ENCODE measurements at regions not wholly inside any gene's neighbourhood (a gene's known extent, or its start where the extent isn't known, plus 50 kb on each side); places are given as distances from the start of the nearest gene placed in this dataset.

GRCh38 chr5:61254969-61255555 is 77.0 kb upstream of the ZSWIM6 start:
- no peaks in the 10 kb centered on the region for H3K4me1 ChIP-seq (ENCODE audit: control insufficient read depth in 1 of 2, insufficient read depth in 1 of 2, low read depth in 1 of 2, low read length in 1 of 2)
- no peaks in the 10 kb centered on the region for H3K36me3 ChIP-seq
- H3K27me3 ChIP-seq, result no peaks in the 10 kb centered on the region
- no peaks in the 10 kb centered on the region for H3K9me3 ChIP-seq
- no peak for TF ChIP-seq CTCF (IDR thresholded peaks at IDR 0.05)
- H3K4me3 ChIP-seq (ENCODE audit: low read depth in 1 of 2, low read length in 1 of 2), result no peak overlapping the region
- H3K27ac ChIP-seq, result no peak overlapping the region

GRCh38 chr5:61256474-61256873 is 75.6 kb upstream of the ZSWIM6 start:
- H3K27me3 ChIP-seq, result no peaks in the 10 kb centered on the region
- H3K36me3 ChIP-seq, result no peaks in the 10 kb centered on the region
- no peak for TF ChIP-seq CTCF (IDR thresholded peaks at IDR 0.05)
- H3K4me1 ChIP-seq (ENCODE audit: control insufficient read depth in 1 of 2, insufficient read depth in 1 of 2, low read depth in 1 of 2, low read length in 1 of 2), result no peaks in the 10 kb centered on the region
- H3K9me3 ChIP-seq, result no peaks in the 10 kb centered on the region
- H3K4me3 ChIP-seq (ENCODE audit: low read depth in 1 of 2, low read length in 1 of 2), result no peak overlapping the region
- no peak overlapping the region for H3K27ac ChIP-seq

GRCh38 chr5:61257421-61257820 is 74.6 kb upstream of the ZSWIM6 start:
- Histone ChIP-seq H3K4me1 (ENCODE audit: control insufficient read depth in 1 of 2, insufficient read depth in 1 of 2, low read depth in 1 of 2, low read length in 1 of 2) (no peaks in the 10 kb centered on the region), H3K4me3 (ENCODE audit: low read depth in 1 of 2, low read length in 1 of 2) (no peak overlapping the region), H3K27ac (no peak overlapping the region), H3K9me3 (no peaks in the 10 kb centered on the region), H3K27me3 (no peaks in the 10 kb centered on the region), H3K36me3 (no peaks in the 10 kb centered on the region)
- no peak for TF ChIP-seq CTCF (IDR thresholded peaks at IDR 0.05)

- no peaks in the 10 kb centered on the region for H3K36me3 ChIP-seq
- H3K9me3 ChIP-seq, result no peaks in the 10 kb centered on the region
- no peak overlapping the region for H3K27ac ChIP-seq
- H3K4me3 ChIP-seq (ENCODE audit: low read depth in 1 of 2, low read length in 1 of 2), result no peak overlapping the region
- H3K27me3 ChIP-seq, result no peaks in the 10 kb centered on the region
- TF ChIP-seq CTCF (IDR thresholded peaks at IDR 0.05), result no peak
- H3K4me1 ChIP-seq (ENCODE audit: control insufficient read depth in 1 of 2, insufficient read depth in 1 of 2, low read depth in 1 of 2, low read length in 1 of 2), result peaks cover 0 to 10% of the 10 kb centered on the region in 2 experiments
Measured at GRCh38 chr5:61261136-61261535, 70.9 kb upstream of the ZSWIM6 start.

- no peaks in the 10 kb centered on the region for H3K36me3 ChIP-seq
Measured at GRCh38 chr5:61262080-61262479, 70.0 kb upstream of the ZSWIM6 start.

More at GRCh38 chr5:61262080-61262479, 70.0 kb upstream of the ZSWIM6 start:
- no peak overlapping the region for H3K4me3 ChIP-seq (ENCODE audit: low read depth in 1 of 2, low read length in 1 of 2)
- H3K27me3 ChIP-seq, result no peaks in the 10 kb centered on the region
- no peaks in the 10 kb centered on the region for H3K9me3 ChIP-seq
- no peak overlapping the region for H3K27ac ChIP-seq
- peaks cover 0 to 10% of the 10 kb centered on the region in 2 experiments for H3K4me1 ChIP-seq (ENCODE audit: control insufficient read depth in 1 of 2, insufficient read depth in 1 of 2, low read depth in 1 of 2, low read length in 1 of 2)
- TF ChIP-seq CTCF (IDR thresholded peaks at IDR 0.05), result no peak

All from neutrophil (primary cell).